ENCODE measurements at regions not wholly inside any gene's neighbourhood (a gene's known extent, or its start where the extent isn't known, plus 50 kb on each side); places are given as distances from the start of the nearest gene placed in this dataset.
"Not testable (repeated sequence)": the region's sequence is repeated elsewhere in the genome, so short reads cannot be mapped to it uniquely, and the experiment has no call there.

DNA sequence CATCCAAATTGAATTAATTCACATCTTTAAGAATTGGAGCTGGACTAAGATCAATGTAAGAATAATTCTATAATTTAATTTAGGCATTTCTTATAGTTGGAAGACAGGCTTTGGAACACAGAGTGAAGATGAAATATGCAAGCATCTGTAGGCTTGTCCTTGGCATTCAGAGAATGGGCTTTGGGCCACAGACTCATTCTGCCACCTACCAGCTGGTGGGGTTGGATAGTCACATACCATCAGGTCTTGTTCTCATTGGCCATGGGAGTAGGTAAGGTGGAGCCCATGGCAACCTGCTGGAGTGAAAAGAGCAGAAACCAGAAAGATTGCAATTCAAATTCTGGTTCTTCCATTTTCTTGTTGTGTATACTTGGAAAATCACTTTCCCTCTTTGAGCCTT lies 300.3 kb downstream of the CYRIA start:
- DNase-seq (ENCODE audit: low spot score) = no peak

- DNase-seq (ENCODE audit: low spot score) = no peak
These were observed 302.1 kb downstream of the CYRIA start for GRCh38 chr2:16363581-16363980.

DNA sequence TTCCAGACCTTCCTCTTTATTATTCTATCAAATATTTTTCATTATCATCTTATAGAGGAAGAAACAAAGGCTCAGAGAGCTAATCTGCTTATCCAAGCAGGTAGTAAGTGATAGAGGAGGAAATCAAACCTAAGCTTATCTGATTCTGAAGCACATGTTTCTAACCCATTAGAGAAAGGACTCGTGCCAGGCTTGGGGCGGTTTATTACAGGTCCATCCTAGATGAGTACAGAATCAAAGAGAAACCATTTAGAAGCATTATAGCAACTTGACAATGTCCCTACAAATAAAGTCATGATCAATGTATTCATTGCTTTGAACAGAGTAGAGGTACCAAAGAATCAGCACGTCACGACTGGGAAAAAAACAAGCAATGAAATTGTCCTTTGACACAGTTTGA lies 303.0 kb downstream of the CYRIA start:
- DNase-seq (ENCODE audit: low spot score) = no peak

DNA sequence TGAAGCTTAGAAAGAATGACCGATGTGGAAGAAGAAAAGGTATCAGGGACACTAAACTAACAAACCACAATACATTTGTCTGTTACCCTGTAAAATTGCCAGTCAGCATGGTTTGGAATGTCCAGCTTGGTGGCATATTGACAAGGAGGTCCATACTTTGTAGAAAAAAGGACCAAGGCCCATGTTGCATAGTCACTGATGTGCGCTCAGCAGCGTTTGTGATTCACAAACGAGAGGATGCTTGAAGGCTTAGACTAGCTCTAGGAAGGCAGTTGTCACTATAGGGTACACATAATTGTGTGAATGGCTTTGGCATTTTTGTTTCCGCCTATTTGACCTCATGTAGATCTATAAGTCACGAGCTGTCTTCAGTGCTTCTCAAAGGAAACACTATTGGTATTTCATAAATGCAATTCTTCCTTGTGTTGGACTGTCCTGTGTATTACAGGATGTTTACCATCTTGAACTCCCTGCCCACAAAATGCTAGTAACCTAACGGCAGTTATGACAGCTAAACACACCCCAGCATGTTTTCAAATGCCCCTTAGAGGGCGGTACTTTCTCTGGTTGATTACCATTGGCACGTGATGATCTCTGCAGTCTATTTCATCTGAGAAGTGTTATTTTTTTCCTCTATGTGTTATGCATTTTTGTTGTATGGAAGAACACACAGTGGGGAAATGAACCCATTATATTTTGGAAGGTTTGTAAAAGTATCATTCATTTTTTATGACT lies 304.2 kb downstream of the CYRIA start:
- DNase-seq (ENCODE audit: low spot score) = no peak

DNA sequence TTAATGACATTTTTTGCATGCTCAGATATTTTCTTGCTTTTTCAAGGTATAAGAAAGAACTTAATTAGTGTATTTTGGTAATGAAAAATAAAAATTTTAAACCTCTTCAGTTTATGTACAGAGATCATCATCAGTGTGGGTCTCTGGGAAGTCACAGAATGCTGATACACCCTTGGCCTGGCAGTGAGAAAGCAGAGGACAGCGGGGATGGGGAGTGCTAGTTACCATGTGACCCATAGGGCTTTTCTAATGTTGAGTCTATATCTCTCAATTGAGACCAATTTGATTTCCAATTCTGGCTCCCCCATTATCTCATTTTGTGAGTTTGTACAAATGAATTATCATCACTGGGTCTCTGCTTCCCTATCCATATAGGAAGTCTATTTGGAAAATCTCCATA lies 305.7 kb downstream of the CYRIA start:
- no peak for DNase-seq (ENCODE audit: low spot score)

GRCh38 chr2:16357188-16357587 lies 308.4 kb downstream of the CYRIA start:
- no peak for DNase-seq (ENCODE audit: low spot score)

DNA sequence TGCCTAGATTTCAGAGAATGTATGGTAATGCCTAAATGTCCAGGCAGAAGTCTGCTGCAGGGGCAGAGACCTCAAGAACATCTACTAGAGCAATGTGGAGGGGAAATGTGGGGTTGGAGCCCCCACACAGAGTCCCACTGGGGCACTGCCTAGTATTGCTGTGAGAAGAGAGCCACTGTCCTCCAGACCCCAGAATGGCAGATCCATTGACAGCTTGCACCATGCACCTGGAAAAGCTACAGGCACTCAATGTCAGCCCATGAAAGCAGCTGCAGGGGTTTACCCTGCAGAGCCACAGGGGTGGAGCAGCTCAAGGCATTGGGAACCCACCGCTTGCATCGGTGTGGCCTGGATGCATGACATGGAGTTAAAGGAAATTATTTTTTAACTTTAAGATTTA lies 314.1 kb downstream of the CYRIA start:
- no peak for DNase-seq (ENCODE audit: low spot score)

- no peak for DNase-seq (ENCODE audit: low spot score)
These were observed 314.5 kb downstream of the CYRIA start for GRCh38 chr2:16351137-16351536.

DNA sequence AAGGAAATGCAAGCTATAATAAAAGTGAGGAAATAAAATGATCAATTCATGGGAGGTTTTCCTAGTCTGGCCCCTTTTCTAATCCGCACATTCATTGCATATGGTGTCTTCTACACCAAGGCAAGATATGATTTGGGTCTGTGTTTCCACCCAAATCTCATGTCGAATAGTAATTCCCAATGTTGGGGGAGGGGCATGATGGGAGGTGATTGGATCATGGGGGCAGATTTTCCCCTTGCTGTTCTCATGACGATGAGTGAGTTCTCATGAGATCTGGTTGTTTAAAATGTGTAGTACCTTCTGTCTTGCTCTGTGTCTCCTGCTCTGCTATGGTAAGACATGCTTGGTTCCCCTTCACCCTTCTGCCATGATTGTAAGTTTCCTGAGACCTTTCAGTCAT lies 315.4 kb downstream of the CYRIA start:
- DNase-seq (ENCODE audit: low spot score) = no peak

DNA sequence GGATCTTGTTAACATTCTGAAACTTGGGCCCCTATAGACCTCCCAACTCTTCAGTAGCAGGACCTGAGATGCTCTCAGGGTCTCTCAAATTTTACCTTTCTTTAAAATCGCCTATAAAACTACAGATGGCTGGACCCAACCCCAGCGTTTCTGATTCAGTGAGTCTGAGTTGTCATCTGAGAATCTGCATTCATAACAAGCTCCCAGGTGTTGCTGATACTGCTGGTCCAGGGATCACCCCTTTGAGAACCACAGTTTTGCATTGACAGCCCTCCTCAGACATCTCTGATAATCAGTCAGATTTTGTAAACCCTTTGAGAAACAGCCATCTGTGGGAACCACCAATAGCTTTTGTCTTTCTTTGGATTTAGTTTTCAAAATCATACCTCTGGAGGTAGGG lies 315.8 kb downstream of the CYRIA start:
- DNase-seq (ENCODE audit: low spot score) = no peak

DNA sequence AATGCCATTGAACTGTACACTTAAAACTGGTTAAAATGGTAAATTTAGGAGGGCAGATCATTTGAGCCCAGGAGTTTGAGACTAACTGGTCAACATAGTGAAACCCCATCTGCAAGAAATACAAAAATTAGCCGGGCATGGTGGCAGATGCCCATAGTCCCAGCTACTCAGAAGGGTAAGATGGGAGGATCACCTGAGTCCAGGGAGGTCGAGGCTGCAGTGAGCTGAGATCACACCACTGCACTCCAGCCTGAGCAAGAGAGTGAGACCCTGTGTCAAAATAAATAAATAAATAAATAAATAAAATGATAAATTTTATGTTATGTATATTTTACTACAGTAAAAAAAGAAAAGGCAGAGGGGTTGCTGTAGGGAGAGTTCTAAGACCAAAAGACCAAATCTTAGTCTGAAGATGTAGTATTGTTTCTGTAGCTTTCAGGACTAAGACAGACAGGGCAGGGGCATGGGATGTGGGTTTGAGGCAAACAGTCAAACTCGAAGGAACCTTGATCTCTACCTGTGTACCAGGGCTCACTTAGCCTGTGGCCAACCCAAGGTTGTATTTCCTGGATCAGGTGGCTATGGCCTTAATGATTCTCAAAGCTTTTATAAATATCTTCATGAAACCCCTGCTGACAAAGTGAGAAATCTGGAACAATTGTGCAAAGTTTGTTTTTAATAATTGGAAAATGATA lies 316.7 kb downstream of the CYRIA start:
- no peak for DNase-seq (ENCODE audit: low spot score)

DNA sequence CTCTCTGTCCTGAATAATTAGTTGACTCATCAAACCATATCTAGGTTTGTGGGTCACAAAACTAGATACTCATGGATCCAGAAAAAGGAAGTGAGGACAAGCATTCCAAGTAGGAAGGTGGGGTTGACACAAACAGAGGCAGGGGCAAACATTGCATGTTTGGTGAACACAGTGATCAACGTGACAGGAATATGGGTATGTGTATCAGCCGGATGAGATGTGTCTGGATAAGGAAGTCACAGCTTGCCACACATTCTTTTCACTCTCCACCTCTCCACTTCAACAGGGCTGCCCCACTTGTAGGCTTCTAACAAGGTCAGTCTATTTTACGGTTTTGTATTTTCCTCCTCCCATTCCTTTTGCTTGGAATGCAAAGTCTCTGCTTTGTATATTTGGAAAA lies 319.0 kb downstream of the CYRIA start:
- no peak for DNase-seq (ENCODE audit: low spot score)

DNA sequence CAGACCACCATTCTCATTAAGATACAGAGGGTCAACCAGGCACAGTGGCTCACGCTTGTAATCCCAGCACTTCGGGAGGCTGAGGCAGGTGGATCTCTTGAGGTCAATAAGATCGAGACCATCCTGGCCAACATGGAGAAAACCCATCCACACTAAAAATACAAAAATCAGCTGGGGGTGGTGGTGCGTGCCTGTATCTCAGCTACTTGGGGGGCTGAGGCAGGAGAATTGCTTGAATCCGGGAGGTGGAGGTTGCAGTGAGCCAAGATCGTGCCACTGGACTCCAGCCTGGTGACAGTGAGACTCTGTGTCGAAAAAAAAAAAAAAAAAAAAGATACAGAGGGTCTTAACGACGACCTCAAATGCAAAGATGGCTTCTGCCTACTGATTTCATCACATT lies 320.4 kb downstream of the CYRIA start:
- not testable (repeated sequence) for DNase-seq (ENCODE audit: low spot score)

DNA sequence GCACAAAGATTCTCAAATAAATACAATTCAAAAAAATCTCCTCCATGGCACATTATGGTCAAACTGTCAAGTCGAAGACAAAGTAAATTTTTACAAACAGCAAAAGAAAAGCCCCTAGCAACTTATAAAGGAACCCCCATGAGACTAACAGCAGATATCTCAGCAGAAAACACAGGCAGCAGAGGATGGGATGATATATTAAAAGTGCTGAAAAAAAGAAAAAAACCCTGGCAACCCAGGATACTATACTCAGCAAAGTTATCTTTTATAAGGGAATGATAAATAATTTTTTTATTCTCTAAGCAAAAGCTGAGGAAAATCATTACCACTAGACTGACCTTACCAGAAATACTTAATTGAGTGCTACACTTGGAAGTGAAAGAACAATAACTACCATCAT lies 326.4 kb downstream of the CYRIA start:
- DNase-seq (ENCODE audit: low spot score) = no peak

GRCh38 chr2:16338026-16338425 lies 327.6 kb downstream of the CYRIA start:
- DNase-seq (ENCODE audit: low spot score) = no peak

GRCh38 chr2:16336916-16337315 lies 328.7 kb downstream of the CYRIA start:
- no peak for DNase-seq (ENCODE audit: low spot score)

GRCh38 chr2:16336491-16336890 lies 329.1 kb downstream of the CYRIA start:
- no peak for DNase-seq (ENCODE audit: low spot score)

- DNase-seq (ENCODE audit: low spot score) = no peak
These were observed 329.7 kb downstream of the CYRIA start for GRCh38 chr2:16335947-16336346.

DNA sequence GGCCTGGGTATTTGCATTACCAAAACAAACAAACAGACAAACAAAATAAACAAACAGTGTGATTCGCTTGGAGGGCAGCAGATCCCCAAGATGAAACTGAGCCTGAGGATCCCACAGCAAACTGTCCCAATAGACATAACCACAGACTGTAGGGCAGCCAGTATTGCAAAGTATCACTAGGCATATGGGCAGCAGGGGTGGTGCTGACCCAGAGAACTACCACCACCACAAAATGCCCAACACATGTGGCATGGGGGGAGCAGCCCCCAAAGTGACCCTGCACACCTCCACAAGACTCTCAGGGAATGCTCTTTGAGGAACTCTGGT lies 330.1 kb downstream of the CYRIA start:
- no peak for DNase-seq (ENCODE audit: low spot score)

DNA sequence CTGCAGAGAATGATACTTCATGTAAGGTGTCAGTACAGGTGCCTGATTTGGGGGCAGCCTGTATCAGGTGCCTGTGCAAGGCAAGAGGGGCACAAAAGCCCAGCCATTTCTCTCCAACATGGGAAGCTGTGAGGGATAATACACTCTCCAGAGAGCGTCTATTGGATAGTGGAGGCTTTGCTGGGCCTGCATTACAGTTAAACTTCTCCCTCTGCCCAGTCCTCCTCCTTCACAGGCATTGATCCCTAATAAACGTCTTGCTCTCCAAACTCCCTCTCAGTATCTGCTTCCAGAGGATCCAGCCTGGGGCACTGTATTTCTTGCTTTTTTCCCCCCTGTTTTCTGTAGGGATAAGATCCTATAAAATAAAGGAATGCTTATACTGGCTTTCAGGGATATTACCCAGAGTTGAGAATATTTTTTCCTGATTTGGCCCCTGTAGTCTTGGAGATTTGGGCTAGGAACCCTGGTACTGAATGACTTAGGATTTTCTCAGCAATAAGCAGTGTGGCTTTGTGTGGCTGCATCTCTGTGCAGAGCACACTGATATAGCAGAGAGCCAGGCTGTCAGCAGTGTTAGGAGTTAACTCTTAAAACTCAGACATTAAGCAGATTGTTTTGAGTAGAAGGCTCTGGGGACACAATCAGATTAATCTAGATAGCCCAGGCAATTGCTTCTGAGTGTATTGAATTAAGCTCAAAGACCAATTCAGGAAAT lies 330.6 kb downstream of the CYRIA start:
- no peak for DNase-seq (ENCODE audit: low spot score)

- no peak for DNase-seq (ENCODE audit: low spot score)
These were observed 331.3 kb downstream of the CYRIA start for GRCh38 chr2:16334366-16334765.

GRCh38 chr2:16333681-16334080 lies 332.0 kb downstream of the CYRIA start:
- DNase-seq (ENCODE audit: low spot score) = no peak

Measured in ecto neural progenitor cell (in vitro differentiated cells).